ENCODE measurements at regions not wholly inside any gene's neighbourhood (a gene's known extent, or its start where the extent isn't known, plus 50 kb on each side); places are given as distances from the start of the nearest gene placed in this dataset.

- FAIRE-seq = no peak
- Histone ChIP-seq H4K20me1 (ENCODE audit: insufficient read depth, low read length) (no peaks in the 10 kb centered on the region), H3K9ac (ENCODE audit: low read length) (peak overlapping the region; percentile 57), H3K27me3 (ENCODE audit: insufficient read depth, low read length) (no peaks in the 10 kb centered on the region), H3K4me2 (ENCODE audit: low read length) (peak overlapping the region; percentile 80), H3K79me2 (ENCODE audit: insufficient read depth, low read length) (no peaks in the 10 kb centered on the region), H3K27ac (ENCODE audit: low read depth, low read length) (peak overlapping the region; percentile 82), H3K36me3 (ENCODE audit: insufficient read depth, low read length) (no peaks in the 10 kb centered on the region), H3K4me1 (ENCODE audit: insufficient read depth, low read length) (peaks cover 24% of the 10 kb centered on the region), H3K4me3 (ENCODE audit: insufficient read depth, low read depth, low read length) (no peak overlapping the region), H3K9me3 (ENCODE audit: insufficient read depth, low read depth, low read length) (no peaks in the 10 kb centered on the region), H2AFZ (ENCODE audit: low read depth, low read length) (no peak overlapping the region)
- Mint-ChIP-seq H3K4me3 (ENCODE audit: unreplicated experiment) (peak overlapping the region; percentile 36), H3K36me3 (ENCODE audit: low read depth, unreplicated experiment) (no peaks in the 10 kb centered on the region), H3K4me1 (ENCODE audit: low read depth, unreplicated experiment) (peaks cover 15% of the 10 kb centered on the region), H3K27me3 (ENCODE audit: low read depth, unreplicated experiment) (peaks cover 2% of the 10 kb centered on the region), H3K9me3 (ENCODE audit: unreplicated experiment) (peaks cover 5% of the 10 kb centered on the region), H3K27ac (ENCODE audit: unreplicated experiment) (peak overlapping the region; percentile 88)
- TF ChIP-seq CTCF (IDR thresholded peaks at IDR 0.05; ENCODE audit: insufficient read depth, low read depth, low read length) = no peak
- TF ChIP-seq EZH2 (IDR thresholded peaks at IDR 0.05; ENCODE audit: insufficient read depth, low read length) = no peak
- DNase-seq (ENCODE audit: low read depth) = peak; percentile 97
Measured at GRCh38 chr7:155961241-155962190, 149.3 kb upstream of the SHH start.

- Mint-ChIP-seq H3K9me3 (ENCODE audit: unreplicated experiment) (peaks cover 5% of the 10 kb centered on the region), H3K27me3 (ENCODE audit: low read depth, unreplicated experiment) (peaks cover 11% of the 10 kb centered on the region), H3K36me3 (ENCODE audit: low read depth, unreplicated experiment) (no peaks in the 10 kb centered on the region), H3K27ac (ENCODE audit: unreplicated experiment) (no peak overlapping the region), H3K4me3 (ENCODE audit: unreplicated experiment) (no peak overlapping the region), H3K4me1 (ENCODE audit: low read depth, unreplicated experiment) (peaks cover 15% of the 10 kb centered on the region)
- no peak for FAIRE-seq
- no peak overlapping the region for H3K4me3 ChIP-seq (ENCODE audit: insufficient read depth, low read depth, low read length)
- no peaks in the 10 kb centered on the region for H3K9me3 ChIP-seq (ENCODE audit: insufficient read depth, low read depth, low read length)
- no peaks in the 10 kb centered on the region for H3K27me3 ChIP-seq (ENCODE audit: insufficient read depth, low read length)
- no peak for DNase-seq (ENCODE audit: low read depth)
- H3K79me2 ChIP-seq (ENCODE audit: insufficient read depth, low read length) = no peaks in the 10 kb centered on the region
- H2AFZ ChIP-seq (ENCODE audit: low read depth, low read length) = no peak overlapping the region
- H3K4me2 ChIP-seq (ENCODE audit: low read length) = no peak overlapping the region
- no peaks in the 10 kb centered on the region for H3K36me3 ChIP-seq (ENCODE audit: insufficient read depth, low read length)
- TF ChIP-seq EZH2 (IDR thresholded peaks at IDR 0.05; ENCODE audit: insufficient read depth, low read length) = no peak
- no peak overlapping the region for H3K9ac ChIP-seq (ENCODE audit: low read length)
- H3K27ac ChIP-seq (ENCODE audit: low read depth, low read length) = no peak overlapping the region
- H4K20me1 ChIP-seq (ENCODE audit: insufficient read depth, low read length) = no peaks in the 10 kb centered on the region
- peaks cover 23% of the 10 kb centered on the region for H3K4me1 ChIP-seq (ENCODE audit: insufficient read depth, low read length)
Measured at GRCh38 chr7:155959894-155960293, 147.6 kb upstream of the SHH start.

DNA sequence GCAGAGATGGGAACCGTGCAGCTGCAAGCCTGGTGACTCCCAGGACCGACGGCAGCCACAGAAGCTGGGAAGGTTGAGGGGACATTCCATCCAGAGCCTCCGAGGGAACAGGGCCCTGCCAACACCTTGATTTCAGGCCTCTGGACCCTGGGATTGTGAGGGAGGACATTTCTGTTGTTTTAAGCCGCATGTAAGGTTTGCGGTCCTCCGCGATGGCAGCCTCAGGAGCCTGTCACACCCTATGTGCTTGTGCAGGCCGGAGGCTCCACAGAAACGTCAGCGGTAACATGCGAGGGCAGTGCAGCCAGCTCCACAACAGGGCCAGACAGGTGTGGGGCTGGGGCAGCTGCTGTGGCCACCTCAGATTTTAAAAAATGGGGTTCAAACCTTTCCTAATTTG, 144.7 kb upstream of the SHH start:
- Mint-ChIP-seq H3K36me3 (ENCODE audit: low read depth, unreplicated experiment) (no peaks in the 10 kb centered on the region), H3K9me3 (ENCODE audit: unreplicated experiment) (no peaks in the 10 kb centered on the region), H3K27me3 (ENCODE audit: low read depth, unreplicated experiment) (peaks cover 11% of the 10 kb centered on the region), H3K27ac (ENCODE audit: unreplicated experiment) (no peak overlapping the region), H3K4me1 (ENCODE audit: low read depth, unreplicated experiment) (peaks cover 13% of the 10 kb centered on the region), H3K4me3 (ENCODE audit: unreplicated experiment) (no peak overlapping the region)
- Histone ChIP-seq H3K4me2 (ENCODE audit: low read length) (no peak overlapping the region), H3K4me3 (ENCODE audit: insufficient read depth, low read depth, low read length) (no peak overlapping the region), H3K9ac (ENCODE audit: low read length) (no peak overlapping the region), H3K27me3 (ENCODE audit: insufficient read depth, low read length) (no peaks in the 10 kb centered on the region), H3K4me1 (ENCODE audit: insufficient read depth, low read length) (peaks cover 18% of the 10 kb centered on the region), H2AFZ (ENCODE audit: low read depth, low read length) (no peak overlapping the region), H3K79me2 (ENCODE audit: insufficient read depth, low read length) (no peaks in the 10 kb centered on the region), H3K36me3 (ENCODE audit: insufficient read depth, low read length) (no peaks in the 10 kb centered on the region), H3K27ac (ENCODE audit: low read depth, low read length) (no peak overlapping the region), H4K20me1 (ENCODE audit: insufficient read depth, low read length) (no peaks in the 10 kb centered on the region), H3K9me3 (ENCODE audit: insufficient read depth, low read depth, low read length) (no peaks in the 10 kb centered on the region)
- FAIRE-seq = no peak
- TF ChIP-seq EZH2 (IDR thresholded peaks at IDR 0.05; ENCODE audit: insufficient read depth, low read length) (no peak), CTCF (IDR thresholded peaks at IDR 0.05; ENCODE audit: insufficient read depth, low read depth, low read length) (no peak)
- DNase-seq (ENCODE audit: low read depth) = no peak
